GM12865 (cell line): ENCODE measurements at regions not wholly inside any gene's neighbourhood (a gene's known extent, or its start where the extent isn't known, plus 50 kb on each side); places are given as distances from the start of the nearest gene placed in this dataset.

Experiments
- DNase-seq: peaks from one replicate; pipeline ENCODE4 v3.0.0; 2010; ENCODE audit warnings: low read depth
- H3K4me3 ChIP-seq: 2 replicates; pipeline ENCODE4 v1.5.1; 2011; ENCODE audit warnings: mild to moderate bottlenecking, low read depth, low read length, control low read depth
- TF ChIP-seq, protein P1 (sequence below): IDR thresholded peaks from 2 replicates; pipeline ENCODE4 v1.5.1; 2011; ENCODE audit warnings: low read length, control low read depth, low read depth, inconsistent platforms; ENCODE audit not compliant: insufficient read depth; ENCODE audit errors: missing control alignments

DNA sequence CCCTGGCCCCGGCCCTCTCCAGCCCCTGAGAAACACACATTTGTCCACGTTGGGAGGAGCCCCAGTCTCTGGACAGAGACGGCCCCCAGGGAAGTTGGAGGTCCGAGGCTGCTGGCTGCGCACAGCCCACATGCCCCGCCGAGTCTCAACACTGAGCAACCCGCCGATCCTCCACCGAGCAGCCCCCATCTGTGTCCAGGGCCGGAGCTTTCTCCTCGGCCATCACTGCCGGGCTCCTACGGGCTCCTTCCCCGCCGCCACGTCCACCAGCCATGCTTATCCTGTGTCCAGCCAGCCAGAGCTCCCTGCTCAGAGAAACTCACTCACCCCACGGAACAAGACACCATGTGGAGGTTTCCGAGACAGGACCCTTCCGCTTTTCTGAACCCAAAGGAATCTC, 103.3 kb downstream of the ENGASE start:
- H3K4me3 ChIP-seq, result no peak overlapping the region
- TF ChIP-seq, protein P1, sequence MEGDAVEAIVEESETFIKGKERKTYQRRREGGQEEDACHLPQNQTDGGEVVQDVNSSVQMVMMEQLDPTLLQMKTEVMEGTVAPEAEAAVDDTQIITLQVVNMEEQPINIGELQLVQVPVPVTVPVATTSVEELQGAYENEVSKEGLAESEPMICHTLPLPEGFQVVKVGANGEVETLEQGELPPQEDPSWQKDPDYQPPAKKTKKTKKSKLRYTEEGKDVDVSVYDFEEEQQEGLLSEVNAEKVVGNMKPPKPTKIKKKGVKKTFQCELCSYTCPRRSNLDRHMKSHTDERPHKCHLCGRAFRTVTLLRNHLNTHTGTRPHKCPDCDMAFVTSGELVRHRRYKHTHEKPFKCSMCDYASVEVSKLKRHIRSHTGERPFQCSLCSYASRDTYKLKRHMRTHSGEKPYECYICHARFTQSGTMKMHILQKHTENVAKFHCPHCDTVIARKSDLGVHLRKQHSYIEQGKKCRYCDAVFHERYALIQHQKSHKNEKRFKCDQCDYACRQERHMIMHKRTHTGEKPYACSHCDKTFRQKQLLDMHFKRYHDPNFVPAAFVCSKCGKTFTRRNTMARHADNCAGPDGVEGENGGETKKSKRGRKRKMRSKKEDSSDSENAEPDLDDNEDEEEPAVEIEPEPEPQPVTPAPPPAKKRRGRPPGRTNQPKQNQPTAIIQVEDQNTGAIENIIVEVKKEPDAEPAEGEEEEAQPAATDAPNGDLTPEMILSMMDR, result no peak
- DNase-seq, result no peak

DNA sequence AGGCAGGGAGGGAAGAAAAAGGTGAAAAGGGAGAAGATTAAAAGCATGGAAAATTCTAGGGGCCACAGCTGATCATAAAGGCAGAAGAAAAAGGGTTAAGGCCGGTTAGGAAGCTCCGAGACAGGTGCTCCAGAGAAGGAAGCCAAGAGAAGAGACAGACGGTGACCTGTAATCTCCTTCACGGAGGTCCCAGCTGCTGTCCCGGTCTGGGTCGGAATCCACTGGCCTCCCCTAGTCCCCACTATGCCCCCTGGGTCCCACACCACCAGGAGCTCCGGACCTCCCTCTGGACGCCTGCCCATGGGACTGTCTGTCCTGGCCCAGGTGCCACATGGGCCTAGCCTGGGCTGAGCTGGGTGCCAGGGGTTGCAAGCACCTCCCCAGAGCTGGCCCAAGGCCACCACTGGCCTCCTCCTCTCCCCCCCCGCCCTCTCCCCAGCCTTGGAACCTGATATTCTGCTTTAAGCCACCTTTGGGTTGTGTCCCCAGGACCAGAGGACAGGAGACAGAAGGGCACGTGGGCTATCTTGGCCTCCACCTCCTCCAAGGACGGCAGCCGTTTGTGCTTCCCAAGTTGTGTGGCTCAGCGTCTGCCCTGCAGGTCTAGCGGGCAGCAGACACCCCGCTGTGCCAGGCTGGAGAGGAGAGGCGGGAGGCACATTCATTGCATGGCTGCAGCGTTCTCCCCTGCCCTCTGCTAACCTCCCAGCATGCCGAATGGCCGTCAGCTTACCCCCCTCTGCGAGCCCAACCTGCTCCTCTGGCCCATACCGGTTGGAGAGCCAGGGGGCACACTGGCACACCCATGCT, 102.4 kb downstream of the ENGASE start:
- DNase-seq, result no peak
- H3K4me3 ChIP-seq, result no peak overlapping the region
- TF ChIP-seq, protein P1, result no peak

DNA sequence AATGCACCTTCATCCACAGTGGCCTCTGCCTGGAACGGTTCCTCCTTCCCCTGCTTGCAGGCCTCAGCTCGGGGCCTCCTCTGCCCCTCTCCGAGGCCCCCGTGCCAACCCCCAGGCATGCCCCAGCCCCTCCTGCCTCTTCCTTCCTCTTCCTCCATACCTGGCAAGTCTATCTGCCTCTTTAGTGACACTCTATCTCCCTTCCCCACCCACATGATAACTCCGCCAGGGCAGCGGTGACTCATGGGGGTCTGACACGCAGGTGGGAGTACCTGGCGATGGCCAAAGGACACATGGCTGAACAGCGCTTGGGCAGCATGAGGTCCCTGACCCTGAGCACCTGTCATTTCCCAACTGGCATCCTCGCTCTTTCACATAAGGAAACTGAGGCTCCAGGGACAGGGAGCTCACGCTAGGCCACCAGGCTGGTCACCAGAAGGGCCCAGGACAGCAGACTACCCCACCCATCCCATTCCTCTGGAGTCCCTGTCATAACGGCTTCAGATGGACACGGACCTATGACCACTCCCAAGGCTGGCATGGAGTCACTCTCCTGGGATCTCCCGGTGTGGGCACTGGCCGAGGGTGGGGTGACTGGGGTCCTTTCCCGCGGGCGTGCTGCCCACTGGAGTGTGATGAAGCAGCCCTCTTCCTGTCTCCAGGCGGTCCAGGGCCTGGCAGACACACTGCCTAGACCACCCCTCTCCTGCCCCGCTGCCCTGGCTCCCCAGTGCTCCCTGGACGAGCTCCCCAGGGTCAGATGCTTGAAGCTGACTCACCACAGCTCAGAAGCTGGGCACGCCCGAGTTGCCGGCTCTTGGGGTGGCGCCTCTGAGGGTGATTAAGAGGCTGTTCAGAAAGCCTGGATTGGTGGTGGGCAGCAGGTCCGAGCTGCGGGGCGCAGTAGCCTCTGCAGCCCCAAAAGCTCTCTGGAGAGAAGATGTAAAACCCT, 100.6 kb downstream of the ENGASE start:
- no peak for DNase-seq
- TF ChIP-seq, protein P1, result no peak
- H3K4me3 ChIP-seq, result no peak overlapping the region

DNA sequence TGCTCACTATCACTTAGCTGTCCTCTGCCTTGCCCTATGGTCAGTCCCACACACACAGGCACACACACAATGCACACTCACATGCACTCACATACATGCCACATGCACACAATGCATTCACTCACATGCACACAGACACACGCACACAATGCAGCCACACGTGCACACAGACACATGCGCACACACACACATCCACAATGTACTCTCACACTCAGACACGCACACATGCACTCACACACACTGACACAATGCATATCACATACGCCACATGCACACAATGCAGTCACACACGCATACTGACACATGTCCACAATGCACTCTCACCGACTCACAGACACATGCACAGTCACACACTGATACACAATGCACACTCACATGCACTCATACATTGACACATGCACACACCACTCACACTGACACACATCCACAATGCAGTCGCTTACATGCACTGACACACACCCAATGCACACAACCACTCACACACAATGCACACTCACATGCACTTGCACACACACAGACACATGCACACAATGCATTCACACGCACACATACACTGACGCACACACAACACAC, 99.7 kb downstream of the ENGASE start:
- no peak overlapping the region for H3K4me3 ChIP-seq
- no peak for DNase-seq
- TF ChIP-seq, protein P1, result no peak

DNA sequence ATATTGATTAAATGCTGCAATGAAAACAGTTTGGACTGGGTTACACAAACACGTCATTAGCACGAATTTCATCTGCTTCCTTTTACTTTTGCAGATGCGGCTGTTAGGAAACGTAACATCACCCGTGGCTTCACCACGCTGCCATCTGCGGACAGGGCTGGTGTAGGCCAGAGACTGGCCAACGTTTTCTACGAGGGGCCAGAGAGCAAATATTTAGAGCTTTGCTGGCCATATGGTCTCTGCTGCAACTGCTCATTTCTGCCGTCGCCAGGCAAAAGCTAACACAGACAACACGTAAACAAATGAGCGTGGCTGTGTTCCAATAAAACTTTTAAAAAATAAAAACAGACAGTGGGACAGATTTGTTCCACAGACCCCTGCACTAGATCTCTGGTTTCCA, 96.6 kb downstream of the ENGASE start:
- TF ChIP-seq, protein P1, result no peak
- no peak for DNase-seq

DNA sequence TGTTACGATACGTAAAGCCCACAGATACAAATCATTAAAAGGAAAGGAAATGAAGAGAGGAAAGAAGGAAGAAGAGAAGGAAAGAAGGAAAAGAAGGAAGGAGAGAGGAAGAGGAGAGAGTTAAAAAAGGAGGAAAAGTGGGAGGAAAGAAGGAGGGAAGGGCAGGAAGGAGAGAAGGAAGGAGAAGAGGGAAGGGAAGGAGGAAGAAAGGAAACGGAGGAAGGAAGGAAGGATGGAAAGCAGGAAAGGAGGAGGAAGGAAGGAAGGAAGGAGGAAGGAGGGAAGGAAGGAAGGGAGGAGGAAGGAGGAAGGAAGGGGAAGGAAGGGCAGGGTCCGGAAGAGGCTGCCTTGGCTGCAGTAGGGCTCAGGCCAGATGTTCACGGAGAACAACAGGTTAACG, 95.2 kb downstream of the ENGASE start:
- TF ChIP-seq, protein P1, result no peak
- DNase-seq, result no peak

More for the DNA sequence above, 96.6 kb downstream of the ENGASE start:
- H3K4me3 ChIP-seq, result no peak overlapping the region

More for the DNA sequence above, 95.2 kb downstream of the ENGASE start:
- H3K4me3 ChIP-seq, result no peak overlapping the region
